K562 (cell line): ENCODE measurements at regions not wholly inside any gene's neighbourhood (a gene's known extent, or its start where the extent isn't known, plus 50 kb on each side); places are given as distances from the start of the nearest gene placed in this dataset.
A peak's percentile ranks its signal among the peaks of the same experiment; 100 is the strongest.

Experiments
- ATAC-seq: fragments of 200-7000 bp; cut with Tn5 transposase; 3 replicates; pipeline ENCODE4 v1.9.1; 2020; ENCODE audit warnings: moderate library complexity
- BruUV-seq: library from RNA; stranded (reverse); fragments of 400-500 nt; replicated peaks from 2 replicates; lab custom pipeline; 2021; lab: Mats Ljungman, UMichigan
- CTCF ChIA-PET: fragments of 300-600 bp; formaldehyde crosslinking; extraction: SDS; loops from one replicate; lab custom pipeline; 2021; ENCODE audit warnings: low intra/inter-chr PET ratio; lab: Yijun Ruan, JAX
- POLR2A ChIA-PET: fragments of 300-600, 350-650 bp; sonication (Branson Sonifier 250); formaldehyde crosslinking; extraction: SDS; loops from one replicate; lab custom pipeline; 2021; ENCODE audit warnings: antibody characterized with exemption, inconsistent platforms; lab: Yijun Ruan, JAX
- DNase-seq, 4 experiments: peaks; one replicate each; pipeline versions ENCODE4 v3.0.0 to v3.0.0-alpha.2; 2011 to 2018; ENCODE audit warnings: low spot score in 3 of 4, mixed read lengths in 3 of 4; ENCODE audit errors: extremely low read depth in 1 of 4
- FAIRE-seq: peaks from 2 replicates; lab custom pipeline; 2011; peaks lifted over from hg19 to GRCh38; lab: Jason Lieb, UNC
- H2AFZ ChIP-seq: 2 replicates; pipeline ENCODE4 v1.6.0; 2011; ENCODE audit warnings: low read depth, low read length, control low read depth, inconsistent platforms
- H3K27ac ChIP-seq: fragments of 200-600 bp; 3 replicates; pipeline ENCODE4 v1.8.0; 2011; ENCODE audit warnings: low read depth, mild to moderate bottlenecking, control low read depth, inconsistent platforms, low read length, moderate library complexity, mixed read lengths; ENCODE audit errors: extremely low read depth
- H3K27me3 ChIP-seq, 2 experiments: fragments of 300-600 bp in 1 of 2; 2 replicates in 1 of 2; 3 replicates in 1 of 2; pipeline versions ENCODE4 v1.6.0 to v1.8.0; 2011; ENCODE audit warnings: inconsistent platforms in 2 of 2, low read length in 2 of 2, mild to moderate bottlenecking in 1 of 2, mixed read lengths in 1 of 2, moderate library complexity in 1 of 2; ENCODE audit not compliant: control insufficient read depth in 2 of 2, insufficient read depth in 2 of 2
- H3K36me3 ChIP-seq: fragments of 300-600 bp; 3 replicates; pipeline ENCODE4 v1.8.0; 2011; ENCODE audit warnings: mild to moderate bottlenecking, low read length, inconsistent platforms; ENCODE audit not compliant: control insufficient read depth, insufficient read depth
- H3K4me1 ChIP-seq, 2 experiments: fragments of 200-600 bp in 1 of 2; replicated peaks in 1 of 2; 2 replicates in 1 of 2; 3 replicates in 1 of 2; pipeline versions ENCODE4 v1.5.1 to v1.8.0; 2011; ENCODE audit warnings: inconsistent platforms in 2 of 2, low read length in 2 of 2, mild to moderate bottlenecking in 1 of 2, mixed read lengths in 1 of 2, moderate library complexity in 1 of 2; ENCODE audit not compliant: control insufficient read depth in 2 of 2, insufficient read depth in 2 of 2
- H3K4me2 ChIP-seq: 2 replicates; pipeline ENCODE4 v1.6.1; 2011; ENCODE audit warnings: low read length, control low read depth, inconsistent platforms, mixed read lengths; ENCODE audit not compliant: insufficient read depth
- H3K4me3 ChIP-seq: fragments of 200-600 bp; sonication (generic), shearing (Covaris generic); 2 replicates; pipeline ENCODE4 v1.5.1; 2016; ENCODE audit warnings: control low read depth, inconsistent platforms
- H3K79me2 ChIP-seq: fragments of 200-600 bp; 3 replicates; pipeline ENCODE4 v1.8.0; 2011; ENCODE audit warnings: low read length, inconsistent platforms; ENCODE audit not compliant: control insufficient read depth, insufficient read depth
- H3K9ac ChIP-seq, 2 experiments: 2 replicates each; pipeline versions ENCODE4 v1.6.0 to v1.6.1; 2011; ENCODE audit warnings: low read depth in 2 of 2, low read length in 2 of 2, control low read depth in 1 of 2, inconsistent platforms in 1 of 2, mild to moderate bottlenecking in 1 of 2, mixed read lengths in 1 of 2; ENCODE audit not compliant: insufficient read depth in 1 of 2
- H3K9me1 ChIP-seq: one replicate; pipeline ENCODE4 v1.6.0; 2011; ENCODE audit warnings: inconsistent platforms, mild to moderate bottlenecking, low read length, moderate library complexity; ENCODE audit not compliant: control insufficient read depth, insufficient read depth
- H3K9me3 ChIP-seq: replicated peaks from 2 replicates; pipeline ENCODE4 v1.5.1; 2011; ENCODE audit warnings: low read depth, low read length, inconsistent platforms; ENCODE audit not compliant: control insufficient read depth, insufficient read depth
- H4K20me1 ChIP-seq: replicated peaks from 2 replicates; pipeline ENCODE4 v1.6.1; 2011; ENCODE audit warnings: low read length, inconsistent platforms, mixed read lengths; ENCODE audit not compliant: control insufficient read depth, insufficient read depth
- DDX20 ChIP-seq: fragments of 450-650 bp; IDR thresholded peaks from 2 replicates; pipeline ENCODE4 v1.6.1; 2016; ENCODE audit warnings: missing genetic modification characterization, low read depth, mild to moderate bottlenecking, missing compliant biosample characterization, moderate library complexity
- DEAF1 ChIP-seq: fragments of 450-650 bp; formaldehyde crosslinking; IDR thresholded peaks from 2 replicates; pipeline ENCODE4 v1.4.0; 2020; ENCODE audit warnings: mild to moderate bottlenecking, moderate library complexity
- HMG20A ChIP-seq: fragments of 450-650 bp; formaldehyde crosslinking; conservative IDR thresholded peaks from 2 replicates; pipeline ENCODE4 v1.4.0; 2020; ENCODE audit warnings: mild to moderate bottlenecking, mixed read lengths
- KLF13 ChIP-seq: fragments of 450-650 bp; IDR thresholded peaks from 2 replicates; pipeline ENCODE4 v1.6.1; 2016; ENCODE audit warnings: missing genetic modification characterization, low read depth, mild to moderate bottlenecking, missing compliant biosample characterization, moderate library complexity, borderline replicate concordance
- LEF1 ChIP-seq: fragments of 450-650 bp; IDR thresholded peaks from 2 replicates; pipeline ENCODE4 v1.6.1; 2016; ENCODE audit warnings: mild to moderate bottlenecking
- MXI1 ChIP-seq: IDR thresholded peaks from 2 replicates; pipeline ENCODE4 v1.6.1; 2011; ENCODE audit warnings: low read depth, mild to moderate bottlenecking, improper control_type of control experiment, low read length
- NCOA1 ChIP-seq: fragments of 450-650 bp; IDR thresholded peaks from 2 replicates; pipeline ENCODE4 v1.6.1; 2016; ENCODE audit warnings: low read depth
- NEUROD1 ChIP-seq: fragments of 150-350 bp; IDR thresholded peaks from 2 replicates; pipeline ENCODE4 v1.6.1; 2014; ENCODE audit warnings: borderline replicate concordance, low read length, low read depth; ENCODE audit not compliant: partially characterized antibody
- PTRF ChIP-seq: fragments of 450-650 bp; IDR thresholded peaks from 2 replicates; pipeline ENCODE4 v1.6.1; 2016; ENCODE audit warnings: mild to moderate bottlenecking, missing genetic modification characterization, missing compliant biosample characterization
- RAD21 ChIP-seq, 2 experiments: fragments of 250-450 bp in 1 of 2; fragments of 450-650 bp in 1 of 2; sonication (Bioruptor Pico) in 1 of 2; formaldehyde crosslinking in 1 of 2; IDR thresholded peaks in 1 of 2; conservative IDR thresholded peaks in 1 of 2; 2 replicates each; pipeline versions ENCODE4 v1.4.0 to v1.8.0; 2020 to 2022; ENCODE audit warnings: mild to moderate bottlenecking in 2 of 2, moderate library complexity in 1 of 2
- TEAD4 ChIP-seq, 2 experiments: sonication (generic) in 1 of 2; formaldehyde crosslinking in 1 of 2; IDR thresholded peaks; 2 replicates each; pipeline versions ENCODE4 v1.6.1 to v1.8.0; 2012 to 2022; ENCODE audit warnings: borderline replicate concordance in 1 of 2, inconsistent platforms in 1 of 2, low read length in 1 of 2, mild to moderate bottlenecking in 1 of 2, missing genetic modification reagents in 1 of 2
- ZC3H11A ChIP-seq: IDR thresholded peaks from 2 replicates; pipeline ENCODE4 v1.6.1; 2012; ENCODE audit warnings: low read depth, low read length, improper control_type of control experiment
- ZC3H4 ChIP-seq: sonication (generic); formaldehyde crosslinking; IDR thresholded peaks from 2 replicates; pipeline ENCODE4 v1.9.0; 2021; ENCODE audit warnings: missing genetic modification reagents, borderline replicate concordance
- WGBS: fragments of 100-300 bp; shearing (Covaris generic); methylation state at CpG from one replicate; pipeline ENCODE4 v1.1.6; 2016; ENCODE audit warnings: low coverage, mixed read lengths; ENCODE audit not compliant: insufficient coverage; ENCODE audit errors: missing lambda C conversion rate; 5-methylcytosine and 5-hydroxymethylcytosine counted together
- in situ Hi-C: fragments of 300-500 bp; cut with MboI; formaldehyde crosslinking; loops from 4 replicates; pipeline ENCODE4 v1.15.0; 2018; ENCODE audit warnings: inconsistent platforms, mixed read lengths
- intact Hi-C: fragments of 100-400 bp; cut with micrococcal nuclease; formaldehyde crosslinking; loops from 2 replicates; pipeline ENCODE4 v1.14.2; 2022

- TF ChIP-seq DEAF1 (no peak), RAD21 (CRISPR knock-in tag; conservative IDR thresholded peaks at IDR 0.05 in 1 of 2, IDR thresholded peaks at IDR 0.05 in 1 of 2) (peak in 1 of 2 experiments; percentile 48; a peak in 2 of 4 replicates)
- TF ChIP-seq, all 486 proteins: peak for 5
Observed at GRCh38 chr4:138576684-138577083, 334.5 kb upstream of the SLC7A11 start (continued).

- POLR2A ChIA-PET = interaction anchor here (0.7 kb wide), 1 partner anchor 14 kb away, joined by 3 read pairs; no protein-coding TSS in a partner anchor
- H3K27me3 ChIP-seq = no peaks in the 10 kb centered on the region
- H3K9me3 ChIP-seq = no peaks in the 10 kb centered on the region
- DNase-seq (no peak), FAIRE-seq (no peak), ATAC-seq (no peak)
- no peak overlapping the region for H3K4me2 ChIP-seq
- no TSS peak for BruUV-seq
- no peak for TF ChIP-seq ZC3H4 (CRISPR knock-in tag)
- TF ChIP-seq HMG20A (CRISPR knock-in tag) = no peak
- TF ChIP-seq MXI1 = no peak
- TF ChIP-seq NCOA1 = no peak
- TF ChIP-seq LEF1 = no peak
- no peak for TF ChIP-seq NEUROD1
- no peak for TF ChIP-seq KLF13 (tag)
- no peak for TF ChIP-seq ZC3H11A
- TF ChIP-seq PTRF (tag) = no peak
- no peak for TF ChIP-seq DDX20 (tag)
- no peak for TF ChIP-seq TEAD4 (IDR thresholded peaks at IDR 0.05; ENCODE audit: low read length)
- no peak for TF ChIP-seq TEAD4 (CRISPR knock-in tag; IDR thresholded peaks at IDR 0.05; ENCODE audit: borderline replicate concordance)
- in situ Hi-C loops (no loop called here), intact Hi-C loops (no loop called here)
- H3K9ac ChIP-seq = no peak overlapping the region
- no peaks in the 10 kb centered on the region for H4K20me1 ChIP-seq
- 0% methylated on average over 3 of the region's 3 CpGs for WGBS
- H3K79me2 ChIP-seq = no peaks in the 10 kb centered on the region
- no peaks in the 10 kb centered on the region for H3K9me1 ChIP-seq
- no peaks in the 10 kb centered on the region for H3K4me1 ChIP-seq
- H3K4me3 ChIP-seq = no peak overlapping the region
- CTCF ChIA-PET = no interaction called here
- peak overlapping the region; percentile 11 for H2AFZ ChIP-seq
- no peak overlapping the region for H3K27ac ChIP-seq
- H3K36me3 ChIP-seq = no peaks in the 10 kb centered on the region
Observed at GRCh38 chr4:138573246-138573645, 331.1 kb upstream of the SLC7A11 start.
